ENCODE measurements at regions not wholly inside any gene's neighbourhood (a gene's known extent, or its start where the extent isn't known, plus 50 kb on each side); places are given as distances from the start of the nearest gene placed in this dataset.

GRCh38 chr6:80921861-80922460 is 815.5 kb downstream of the BCKDHB start:
- Histone ChIP-seq H3K36me3 (no peaks in the 10 kb centered on the region), H3K27ac (no peak overlapping the region), H3K4me1 (no peaks in the 10 kb centered on the region), H3K9me3 (no peaks in the 10 kb centered on the region), H3K27me3 (no peaks in the 10 kb centered on the region), H3K4me3 (no peak overlapping the region)
- intact Hi-C loops (cut with DNase I): no loop called here
- DNase-seq (ENCODE audit: low spot score in 2 of 2): no peak
- TF ChIP-seq, protein P1, sequence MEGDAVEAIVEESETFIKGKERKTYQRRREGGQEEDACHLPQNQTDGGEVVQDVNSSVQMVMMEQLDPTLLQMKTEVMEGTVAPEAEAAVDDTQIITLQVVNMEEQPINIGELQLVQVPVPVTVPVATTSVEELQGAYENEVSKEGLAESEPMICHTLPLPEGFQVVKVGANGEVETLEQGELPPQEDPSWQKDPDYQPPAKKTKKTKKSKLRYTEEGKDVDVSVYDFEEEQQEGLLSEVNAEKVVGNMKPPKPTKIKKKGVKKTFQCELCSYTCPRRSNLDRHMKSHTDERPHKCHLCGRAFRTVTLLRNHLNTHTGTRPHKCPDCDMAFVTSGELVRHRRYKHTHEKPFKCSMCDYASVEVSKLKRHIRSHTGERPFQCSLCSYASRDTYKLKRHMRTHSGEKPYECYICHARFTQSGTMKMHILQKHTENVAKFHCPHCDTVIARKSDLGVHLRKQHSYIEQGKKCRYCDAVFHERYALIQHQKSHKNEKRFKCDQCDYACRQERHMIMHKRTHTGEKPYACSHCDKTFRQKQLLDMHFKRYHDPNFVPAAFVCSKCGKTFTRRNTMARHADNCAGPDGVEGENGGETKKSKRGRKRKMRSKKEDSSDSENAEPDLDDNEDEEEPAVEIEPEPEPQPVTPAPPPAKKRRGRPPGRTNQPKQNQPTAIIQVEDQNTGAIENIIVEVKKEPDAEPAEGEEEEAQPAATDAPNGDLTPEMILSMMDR (IDR thresholded peaks at IDR 0.05): no peak

DNA sequence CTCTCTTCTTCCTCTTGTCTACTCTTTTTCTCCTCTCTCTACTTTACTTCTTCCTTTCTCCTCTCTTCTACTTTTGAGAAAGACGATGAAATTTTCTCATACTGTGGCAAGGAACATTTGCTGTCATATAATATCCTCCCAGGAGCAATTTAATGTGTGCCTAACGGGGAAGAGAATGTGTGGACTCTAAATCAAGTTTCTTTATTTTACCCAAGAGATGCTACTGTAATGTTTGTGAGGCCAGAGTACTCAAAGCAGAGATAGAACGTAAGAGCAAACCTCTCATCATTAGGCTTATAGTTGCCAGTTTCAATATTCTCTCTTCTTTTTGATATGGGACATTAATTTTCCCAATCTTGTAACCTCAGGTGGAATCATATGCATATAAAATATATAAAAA is 801.4 kb downstream of the BCKDHB start:
- Histone ChIP-seq H3K4me1 (no peaks in the 10 kb centered on the region), H3K9me3 (no peaks in the 10 kb centered on the region), H3K4me3 (no peak overlapping the region), H3K27ac (no peak overlapping the region), H3K27me3 (no peaks in the 10 kb centered on the region), H3K36me3 (no peaks in the 10 kb centered on the region)
- TF ChIP-seq, protein P1 (IDR thresholded peaks at IDR 0.05): no peak
- no peak for DNase-seq (ENCODE audit: low spot score in 2 of 2)
- intact Hi-C loops (cut with DNase I): no loop called here

DNA sequence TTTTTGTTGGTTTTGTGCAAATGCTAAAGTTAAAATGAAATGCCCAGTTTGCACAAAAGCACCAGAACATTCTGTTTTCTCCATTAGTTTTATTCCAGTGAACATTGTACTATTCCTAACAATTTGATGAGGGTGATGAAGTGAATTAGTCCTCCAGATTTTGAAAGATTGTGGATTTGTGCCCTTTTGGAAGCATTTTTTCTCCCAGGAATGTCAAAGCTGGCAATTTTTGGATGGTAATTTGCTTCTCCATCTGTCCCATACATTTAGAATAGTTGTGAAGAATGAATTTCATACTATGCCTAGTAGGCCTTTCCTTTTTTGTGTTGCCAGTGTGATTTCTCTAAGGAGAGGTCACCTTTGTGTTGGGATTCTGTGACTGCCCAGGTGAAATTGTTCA is 797.2 kb downstream of the BCKDHB start:
- Histone ChIP-seq H3K27me3 (no peaks in the 10 kb centered on the region), H3K4me3 (no peak overlapping the region), H3K9me3 (no peaks in the 10 kb centered on the region), H3K4me1 (no peaks in the 10 kb centered on the region), H3K27ac (no peak overlapping the region), H3K36me3 (no peaks in the 10 kb centered on the region)
- DNase-seq (ENCODE audit: low spot score in 2 of 2): no peak
- TF ChIP-seq, protein P1 (IDR thresholded peaks at IDR 0.05): no peak
- intact Hi-C loops (cut with DNase I): no loop called here

DNA sequence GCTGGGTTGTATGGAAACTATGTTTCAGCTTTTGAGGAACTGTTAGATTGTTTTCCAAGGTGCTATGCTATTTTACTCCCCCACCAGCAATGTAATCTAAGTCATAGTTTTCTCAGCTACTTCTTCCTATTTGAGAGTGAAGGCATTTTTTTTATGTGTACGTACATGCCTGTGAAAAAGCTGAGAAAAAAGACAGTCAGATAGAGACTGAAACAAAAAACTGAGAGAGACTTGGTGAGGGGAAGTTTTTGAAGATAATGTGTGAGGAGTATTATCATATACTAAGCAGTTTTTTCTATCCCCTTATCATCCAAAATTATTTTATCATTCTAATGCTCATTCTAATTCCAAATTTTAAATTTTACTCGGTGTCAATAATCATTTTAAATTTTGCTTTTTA is 780.0 kb downstream of the BCKDHB start:
- DNase-seq (ENCODE audit: low spot score in 2 of 2): no peak
- Histone ChIP-seq H3K27ac (no peak overlapping the region), H3K4me1 (no peaks in the 10 kb centered on the region), H3K36me3 (no peaks in the 10 kb centered on the region), H3K27me3 (no peaks in the 10 kb centered on the region), H3K9me3 (no peaks in the 10 kb centered on the region), H3K4me3 (no peak overlapping the region)
- intact Hi-C loops (cut with DNase I): no loop called here
- TF ChIP-seq, protein P1 (IDR thresholded peaks at IDR 0.05): no peak

- TF ChIP-seq, protein P1 (IDR thresholded peaks at IDR 0.05): no peak
- intact Hi-C loops (cut with DNase I): no loop called here
- H3K4me3 ChIP-seq: no peak overlapping the region
- H3K27ac ChIP-seq: no peak overlapping the region
- no peaks in the 10 kb centered on the region for H3K36me3 ChIP-seq
- DNase-seq (ENCODE audit: low spot score in 2 of 2): no peak
- no peaks in the 10 kb centered on the region for H3K4me1 ChIP-seq
- H3K27me3 ChIP-seq: no peaks in the 10 kb centered on the region
- H3K9me3 ChIP-seq: no peaks in the 10 kb centered on the region
These were observed 766.5 kb downstream of the BCKDHB start for GRCh38 chr6:80872951-80873308.
